ENCODE measurements at regions not wholly inside any gene's neighbourhood (a gene's known extent, or its start where the extent isn't known, plus 50 kb on each side); places are given as distances from the start of the nearest gene placed in this dataset.

DNA sequence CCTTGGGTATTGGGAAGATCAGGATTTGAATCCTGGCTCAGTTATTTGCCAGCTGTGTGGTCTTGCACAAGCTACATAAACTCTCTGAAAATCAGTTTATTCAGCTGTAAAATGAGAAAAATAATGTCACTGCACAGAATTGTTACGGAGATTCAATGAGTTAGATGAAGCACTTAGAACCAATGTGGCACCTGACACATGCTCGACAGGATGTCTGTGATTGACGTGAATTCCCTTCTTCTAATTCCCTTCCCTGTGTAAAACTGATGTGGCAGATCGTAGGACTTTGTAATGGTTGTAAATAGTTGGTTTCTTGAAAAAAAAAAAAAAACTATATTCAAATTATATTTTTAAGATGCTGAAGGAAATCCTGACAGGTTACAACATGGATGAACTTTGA lies 249.9 kb upstream of the MKLN1 start:
- TF ChIP-seq, protein P1, sequence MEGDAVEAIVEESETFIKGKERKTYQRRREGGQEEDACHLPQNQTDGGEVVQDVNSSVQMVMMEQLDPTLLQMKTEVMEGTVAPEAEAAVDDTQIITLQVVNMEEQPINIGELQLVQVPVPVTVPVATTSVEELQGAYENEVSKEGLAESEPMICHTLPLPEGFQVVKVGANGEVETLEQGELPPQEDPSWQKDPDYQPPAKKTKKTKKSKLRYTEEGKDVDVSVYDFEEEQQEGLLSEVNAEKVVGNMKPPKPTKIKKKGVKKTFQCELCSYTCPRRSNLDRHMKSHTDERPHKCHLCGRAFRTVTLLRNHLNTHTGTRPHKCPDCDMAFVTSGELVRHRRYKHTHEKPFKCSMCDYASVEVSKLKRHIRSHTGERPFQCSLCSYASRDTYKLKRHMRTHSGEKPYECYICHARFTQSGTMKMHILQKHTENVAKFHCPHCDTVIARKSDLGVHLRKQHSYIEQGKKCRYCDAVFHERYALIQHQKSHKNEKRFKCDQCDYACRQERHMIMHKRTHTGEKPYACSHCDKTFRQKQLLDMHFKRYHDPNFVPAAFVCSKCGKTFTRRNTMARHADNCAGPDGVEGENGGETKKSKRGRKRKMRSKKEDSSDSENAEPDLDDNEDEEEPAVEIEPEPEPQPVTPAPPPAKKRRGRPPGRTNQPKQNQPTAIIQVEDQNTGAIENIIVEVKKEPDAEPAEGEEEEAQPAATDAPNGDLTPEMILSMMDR (IDR thresholded peaks at IDR 0.05) = no peak
- TF ChIP-seq POLR2AphosphoS5 (IDR thresholded peaks at IDR 0.05) = no peak

Data from sigmoid colon (tissue), 4 donors.